Tibial nerve (tissue), 4 donors: ENCODE measurements at regions not wholly inside any gene's neighbourhood (a gene's known extent, or its start where the extent isn't known, plus 50 kb on each side); places are given as distances from the start of the nearest gene placed in this dataset.

ENCODE experiments used
- EP300 ChIP-seq, 2 donors: sonication (generic); formaldehyde crosslinking; IDR thresholded peaks; one replicate each; pipeline ENCODE4 v1.6.1; 2017; ENCODE audit warnings: antibody characterized with exemption in 2 of 2, mild to moderate bottlenecking in 1 of 2
- TF ChIP-seq, protein P1 (sequence below), 5 experiments: fragments of 200-600 bp in 3 of 5; fragments of 450-650 bp in 2 of 5; sonication (generic) in 3 of 5; IDR thresholded peaks; one replicate each; pipeline ENCODE4 v1.5.1; 2016 to 2019; ENCODE audit warnings: antibody characterized with exemption in 5 of 5, mild to moderate bottlenecking in 3 of 5, moderate library complexity in 2 of 5

DNA sequence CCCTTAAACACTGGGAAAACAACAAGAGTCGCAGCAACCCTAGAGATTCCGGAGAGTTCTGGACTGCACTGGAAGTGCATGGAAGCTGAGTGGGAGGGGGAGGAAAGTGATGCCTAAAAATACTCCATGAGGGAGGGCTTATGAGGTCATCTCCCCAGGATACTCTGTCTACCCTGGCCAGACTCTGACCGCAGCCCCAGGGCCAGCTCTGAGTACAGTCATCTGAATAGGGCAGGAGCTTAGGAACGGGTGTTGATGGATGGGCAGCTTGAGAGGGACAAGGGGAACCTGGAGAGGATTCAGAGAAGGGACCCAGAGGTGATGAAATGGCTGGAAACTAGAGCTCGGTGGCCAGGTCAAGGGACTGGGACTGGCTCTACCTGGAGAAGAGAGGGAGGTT lies 79.3 kb upstream of the IGFBP5 start:
- TF ChIP-seq, protein P1, sequence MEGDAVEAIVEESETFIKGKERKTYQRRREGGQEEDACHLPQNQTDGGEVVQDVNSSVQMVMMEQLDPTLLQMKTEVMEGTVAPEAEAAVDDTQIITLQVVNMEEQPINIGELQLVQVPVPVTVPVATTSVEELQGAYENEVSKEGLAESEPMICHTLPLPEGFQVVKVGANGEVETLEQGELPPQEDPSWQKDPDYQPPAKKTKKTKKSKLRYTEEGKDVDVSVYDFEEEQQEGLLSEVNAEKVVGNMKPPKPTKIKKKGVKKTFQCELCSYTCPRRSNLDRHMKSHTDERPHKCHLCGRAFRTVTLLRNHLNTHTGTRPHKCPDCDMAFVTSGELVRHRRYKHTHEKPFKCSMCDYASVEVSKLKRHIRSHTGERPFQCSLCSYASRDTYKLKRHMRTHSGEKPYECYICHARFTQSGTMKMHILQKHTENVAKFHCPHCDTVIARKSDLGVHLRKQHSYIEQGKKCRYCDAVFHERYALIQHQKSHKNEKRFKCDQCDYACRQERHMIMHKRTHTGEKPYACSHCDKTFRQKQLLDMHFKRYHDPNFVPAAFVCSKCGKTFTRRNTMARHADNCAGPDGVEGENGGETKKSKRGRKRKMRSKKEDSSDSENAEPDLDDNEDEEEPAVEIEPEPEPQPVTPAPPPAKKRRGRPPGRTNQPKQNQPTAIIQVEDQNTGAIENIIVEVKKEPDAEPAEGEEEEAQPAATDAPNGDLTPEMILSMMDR (IDR thresholded peaks at IDR 0.05) = no peak
- no peak for TF ChIP-seq EP300 (IDR thresholded peaks at IDR 0.05)
